WTC11 (cell line): ENCODE measurements at regions not wholly inside any gene's neighbourhood (a gene's known extent, or its start where the extent isn't known, plus 50 kb on each side); places are given as distances from the start of the nearest gene placed in this dataset.

Source experiments
- ATAC-seq: fragments of 200-7000 bp; cut with Tn5 transposase; 2 replicates; pipeline ENCODE4 v1.10.0; 2021; ENCODE audit warnings: mild to moderate bottlenecking, moderate library complexity
- CTCF ChIA-PET: fragments of 300-600 bp; sonication (Branson Sonifier 250); formaldehyde crosslinking; loops from one replicate; lab custom pipeline; 2021; ENCODE audit warnings: antibody characterized with exemption; lab: Charles Lee
- POLR2A ChIA-PET: fragments of 350-600 bp; sonication (Branson Sonifier 250); formaldehyde crosslinking; loops from one replicate; lab custom pipeline; 2021; ENCODE audit warnings: antibody characterized with exemption; lab: Charles Lee
- DNase-seq: peaks from one replicate; pipeline ENCODE4 v3.0.0; 2021; ENCODE audit warnings: low spot score
- H3K27ac Mint-ChIP-seq: 2 replicates; pipeline ENCODE4 v1.8.0; 2021; ENCODE audit warnings: mixed read lengths
- H3K27me3 Mint-ChIP-seq: 2 replicates; pipeline ENCODE4 v1.8.0; 2021; ENCODE audit warnings: low read depth, mild to moderate bottlenecking, moderate library complexity, mixed read lengths
- H3K36me3 Mint-ChIP-seq: 2 replicates; pipeline ENCODE4 v1.8.0; 2021; ENCODE audit warnings: mixed read lengths
- H3K4me1 Mint-ChIP-seq: 2 replicates; pipeline ENCODE4 v1.8.0; 2022; ENCODE audit warnings: mixed read lengths
- H3K4me3 Mint-ChIP-seq: 2 replicates; pipeline ENCODE4 v1.8.0; 2021; ENCODE audit warnings: mild to moderate bottlenecking, moderate library complexity, mixed read lengths
- H3K9me3 Mint-ChIP-seq: 2 replicates; pipeline ENCODE4 v1.8.0; 2021; ENCODE audit warnings: mixed read lengths
- ATF3 ChIP-seq: sonication (generic); formaldehyde crosslinking; conservative IDR thresholded peaks from 2 replicates; pipeline ENCODE4 v1.8.1; 2022; ENCODE audit warnings: mild to moderate bottlenecking, missing genetic modification reagents
- CREM ChIP-seq: sonication (generic); formaldehyde crosslinking; IDR thresholded peaks from 2 replicates; pipeline ENCODE4 v1.8.1; 2022; ENCODE audit warnings: mild to moderate bottlenecking, missing genetic modification reagents, moderate library complexity
- E2F5 ChIP-seq: sonication (generic); formaldehyde crosslinking; IDR thresholded peaks from 2 replicates; pipeline ENCODE4 v1.8.1; 2022; ENCODE audit warnings: mild to moderate bottlenecking, moderate library complexity, missing genetic modification reagents
- EMX1 ChIP-seq: fragments of 250-450 bp; sonication (Bioruptor Pico); IDR thresholded peaks from 2 replicates; pipeline ENCODE4 v1.8.0; 2021; ENCODE audit warnings: mild to moderate bottlenecking
- GABPB1 ChIP-seq: sonication (generic); formaldehyde crosslinking; IDR thresholded peaks from 2 replicates; pipeline ENCODE4 v1.8.1; 2023; ENCODE audit warnings: mild to moderate bottlenecking, missing genetic modification reagents
- IRF2 ChIP-seq: sonication (generic); formaldehyde crosslinking; IDR thresholded peaks from 2 replicates; pipeline ENCODE4 v1.8.0; 2022; ENCODE audit warnings: low read depth, missing genetic modification reagents, borderline replicate concordance
- JAZF1 ChIP-seq: fragments of 250-450 bp; sonication (Bioruptor Pico); IDR thresholded peaks from 2 replicates; pipeline ENCODE4 v1.9.0; 2021; ENCODE audit warnings: moderate library complexity, mild to moderate bottlenecking, inconsistent platforms
- KAT7 ChIP-seq: sonication (generic); formaldehyde crosslinking; IDR thresholded peaks from 2 replicates; pipeline ENCODE4 v1.8.1; 2023; ENCODE audit warnings: missing genetic modification reagents, mild to moderate bottlenecking, borderline replicate concordance
- MLX ChIP-seq: sonication (generic); formaldehyde crosslinking; IDR thresholded peaks from 2 replicates; pipeline ENCODE4 v1.8.1; 2023; ENCODE audit warnings: mild to moderate bottlenecking, missing genetic modification reagents, moderate library complexity
- RELA ChIP-seq: sonication (generic); formaldehyde crosslinking; IDR thresholded peaks from 2 replicates; pipeline ENCODE4 v1.8.1; 2022; ENCODE audit warnings: missing genetic modification reagents, mild to moderate bottlenecking, borderline replicate concordance
- SMAD4 ChIP-seq: sonication (generic); formaldehyde crosslinking; IDR thresholded peaks from 2 replicates; pipeline ENCODE4 v1.8.0; 2022; ENCODE audit warnings: mild to moderate bottlenecking, missing genetic modification reagents
- ZNF317 ChIP-seq: sonication (generic); formaldehyde crosslinking; IDR thresholded peaks from 2 replicates; pipeline ENCODE4 v1.8.1; 2023; ENCODE audit warnings: low read depth, mild to moderate bottlenecking, moderate library complexity, missing genetic modification reagents, borderline replicate concordance
- ZNF416 ChIP-seq: fragments of 250-450 bp; sonication (Bioruptor Pico); IDR thresholded peaks from 2 replicates; pipeline ENCODE4 v1.9.0; 2021; ENCODE audit warnings: mild to moderate bottlenecking, inconsistent platforms
- TF ChIP-seq, protein P1 (sequence below): sonication (generic); formaldehyde crosslinking; IDR thresholded peaks from 2 replicates; pipeline ENCODE4 v1.8.1; 2022; ENCODE audit warnings: low read depth, mild to moderate bottlenecking, moderate library complexity, missing genetic modification reagents, borderline replicate concordance
- TF ChIP-seq, protein P2 (sequence below): sonication (generic); formaldehyde crosslinking; IDR thresholded peaks from 2 replicates; pipeline ENCODE4 v1.8.0; 2023; ENCODE audit warnings: mild to moderate bottlenecking, missing genetic modification reagents
- TF ChIP-seq, protein P3 (sequence below): sonication (generic); formaldehyde crosslinking; IDR thresholded peaks from 2 replicates; pipeline ENCODE4 v1.8.0; 2023; ENCODE audit warnings: missing genetic modification reagents, mild to moderate bottlenecking, borderline replicate concordance

- no peak overlapping the region for H3K27ac Mint-ChIP-seq
- TF ChIP-seq ZNF416 (CRISPR knock-in tag) (no peak), RELA (CRISPR knock-in tag) (no peak), CREM (CRISPR knock-in tag) (no peak), JAZF1 (CRISPR knock-in tag) (no peak), E2F5 (CRISPR knock-in tag) (no peak), MLX (CRISPR knock-in tag) (no peak), SMAD4 (CRISPR knock-in tag) (no peak), ZNF317 (CRISPR knock-in tag) (no peak), GABPB1 (CRISPR knock-in tag) (no peak), IRF2 (CRISPR knock-in tag) (no peak), KAT7 (no peak)
- TF ChIP-seq, protein P1, sequence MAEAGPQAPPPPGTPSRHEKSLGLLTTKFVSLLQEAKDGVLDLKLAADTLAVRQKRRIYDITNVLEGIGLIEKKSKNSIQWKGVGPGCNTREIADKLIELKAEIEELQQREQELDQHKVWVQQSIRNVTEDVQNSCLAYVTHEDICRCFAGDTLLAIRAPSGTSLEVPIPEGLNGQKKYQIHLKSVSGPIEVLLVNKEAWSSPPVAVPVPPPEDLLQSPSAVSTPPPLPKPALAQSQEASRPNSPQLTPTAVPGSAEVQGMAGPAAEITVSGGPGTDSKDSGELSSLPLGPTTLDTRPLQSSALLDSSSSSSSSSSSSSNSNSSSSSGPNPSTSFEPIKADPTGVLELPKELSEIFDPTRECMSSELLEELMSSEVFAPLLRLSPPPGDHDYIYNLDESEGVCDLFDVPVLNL (CRISPR knock-in tag) = no peak
- TF ChIP-seq, protein P2, sequence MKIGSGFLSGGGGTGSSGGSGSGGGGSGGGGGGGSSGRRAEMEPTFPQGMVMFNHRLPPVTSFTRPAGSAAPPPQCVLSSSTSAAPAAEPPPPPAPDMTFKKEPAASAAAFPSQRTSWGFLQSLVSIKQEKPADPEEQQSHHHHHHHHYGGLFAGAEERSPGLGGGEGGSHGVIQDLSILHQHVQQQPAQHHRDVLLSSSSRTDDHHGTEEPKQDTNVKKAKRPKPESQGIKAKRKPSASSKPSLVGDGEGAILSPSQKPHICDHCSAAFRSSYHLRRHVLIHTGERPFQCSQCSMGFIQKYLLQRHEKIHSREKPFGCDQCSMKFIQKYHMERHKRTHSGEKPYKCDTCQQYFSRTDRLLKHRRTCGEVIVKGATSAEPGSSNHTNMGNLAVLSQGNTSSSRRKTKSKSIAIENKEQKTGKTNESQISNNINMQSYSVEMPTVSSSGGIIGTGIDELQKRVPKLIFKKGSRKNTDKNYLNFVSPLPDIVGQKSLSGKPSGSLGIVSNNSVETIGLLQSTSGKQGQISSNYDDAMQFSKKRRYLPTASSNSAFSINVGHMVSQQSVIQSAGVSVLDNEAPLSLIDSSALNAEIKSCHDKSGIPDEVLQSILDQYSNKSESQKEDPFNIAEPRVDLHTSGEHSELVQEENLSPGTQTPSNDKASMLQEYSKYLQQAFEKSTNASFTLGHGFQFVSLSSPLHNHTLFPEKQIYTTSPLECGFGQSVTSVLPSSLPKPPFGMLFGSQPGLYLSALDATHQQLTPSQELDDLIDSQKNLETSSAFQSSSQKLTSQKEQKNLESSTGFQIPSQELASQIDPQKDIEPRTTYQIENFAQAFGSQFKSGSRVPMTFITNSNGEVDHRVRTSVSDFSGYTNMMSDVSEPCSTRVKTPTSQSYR (CRISPR knock-in tag) = no peak
- TF ChIP-seq, protein P3, sequence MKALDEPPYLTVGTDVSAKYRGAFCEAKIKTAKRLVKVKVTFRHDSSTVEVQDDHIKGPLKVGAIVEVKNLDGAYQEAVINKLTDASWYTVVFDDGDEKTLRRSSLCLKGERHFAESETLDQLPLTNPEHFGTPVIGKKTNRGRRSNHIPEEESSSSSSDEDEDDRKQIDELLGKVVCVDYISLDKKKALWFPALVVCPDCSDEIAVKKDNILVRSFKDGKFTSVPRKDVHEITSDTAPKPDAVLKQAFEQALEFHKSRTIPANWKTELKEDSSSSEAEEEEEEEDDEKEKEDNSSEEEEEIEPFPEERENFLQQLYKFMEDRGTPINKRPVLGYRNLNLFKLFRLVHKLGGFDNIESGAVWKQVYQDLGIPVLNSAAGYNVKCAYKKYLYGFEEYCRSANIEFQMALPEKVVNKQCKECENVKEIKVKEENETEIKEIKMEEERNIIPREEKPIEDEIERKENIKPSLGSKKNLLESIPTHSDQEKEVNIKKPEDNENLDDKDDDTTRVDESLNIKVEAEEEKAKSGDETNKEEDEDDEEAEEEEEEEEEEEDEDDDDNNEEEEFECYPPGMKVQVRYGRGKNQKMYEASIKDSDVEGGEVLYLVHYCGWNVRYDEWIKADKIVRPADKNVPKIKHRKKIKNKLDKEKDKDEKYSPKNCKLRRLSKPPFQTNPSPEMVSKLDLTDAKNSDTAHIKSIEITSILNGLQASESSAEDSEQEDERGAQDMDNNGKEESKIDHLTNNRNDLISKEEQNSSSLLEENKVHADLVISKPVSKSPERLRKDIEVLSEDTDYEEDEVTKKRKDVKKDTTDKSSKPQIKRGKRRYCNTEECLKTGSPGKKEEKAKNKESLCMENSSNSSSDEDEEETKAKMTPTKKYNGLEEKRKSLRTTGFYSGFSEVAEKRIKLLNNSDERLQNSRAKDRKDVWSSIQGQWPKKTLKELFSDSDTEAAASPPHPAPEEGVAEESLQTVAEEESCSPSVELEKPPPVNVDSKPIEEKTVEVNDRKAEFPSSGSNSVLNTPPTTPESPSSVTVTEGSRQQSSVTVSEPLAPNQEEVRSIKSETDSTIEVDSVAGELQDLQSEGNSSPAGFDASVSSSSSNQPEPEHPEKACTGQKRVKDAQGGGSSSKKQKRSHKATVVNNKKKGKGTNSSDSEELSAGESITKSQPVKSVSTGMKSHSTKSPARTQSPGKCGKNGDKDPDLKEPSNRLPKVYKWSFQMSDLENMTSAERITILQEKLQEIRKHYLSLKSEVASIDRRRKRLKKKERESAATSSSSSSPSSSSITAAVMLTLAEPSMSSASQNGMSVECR = no peak
- peaks cover 4% of the 10 kb centered on the region; the same call in 1 of the 2 replicates for H3K9me3 Mint-ChIP-seq
- ChIA-PET POLR2A (no interaction called here), CTCF (no interaction called here)
- no peaks in the 10 kb centered on the region for H3K36me3 Mint-ChIP-seq
- H3K27me3 Mint-ChIP-seq = no peaks in the 10 kb centered on the region
- no peak for DNase-seq
- H3K4me3 Mint-ChIP-seq = no peak overlapping the region
- ATAC-seq = no peak
- peaks cover 7% of the 10 kb centered on the region for H3K4me1 Mint-ChIP-seq
Measured at GRCh38 chr4:180937083-180937482, 1306.1 kb upstream of the TENM3 start.

GRCh38 chr4:180940680-180941079, 1302.5 kb upstream of the TENM3 start:
- TF ChIP-seq ATF3 (CRISPR knock-in tag) = no peak
- TF ChIP-seq EMX1 = no peak
- Mint-ChIP-seq H3K36me3 (no peaks in the 10 kb centered on the region), H3K27me3 (no peaks in the 10 kb centered on the region), H3K27ac (no peak overlapping the region), H3K4me1 (peaks cover 7% of the 10 kb centered on the region), H3K4me3 (no peak overlapping the region), H3K9me3 (no peaks in the 10 kb centered on the region)
- ATAC-seq (no peak), DNase-seq (no peak)
- ChIA-PET CTCF (no interaction called here), POLR2A (no interaction called here)
